ENCODE measurements at regions not wholly inside any gene's neighbourhood (a gene's known extent, or its start where the extent isn't known, plus 50 kb on each side); places are given as distances from the start of the nearest gene placed in this dataset.

DNA sequence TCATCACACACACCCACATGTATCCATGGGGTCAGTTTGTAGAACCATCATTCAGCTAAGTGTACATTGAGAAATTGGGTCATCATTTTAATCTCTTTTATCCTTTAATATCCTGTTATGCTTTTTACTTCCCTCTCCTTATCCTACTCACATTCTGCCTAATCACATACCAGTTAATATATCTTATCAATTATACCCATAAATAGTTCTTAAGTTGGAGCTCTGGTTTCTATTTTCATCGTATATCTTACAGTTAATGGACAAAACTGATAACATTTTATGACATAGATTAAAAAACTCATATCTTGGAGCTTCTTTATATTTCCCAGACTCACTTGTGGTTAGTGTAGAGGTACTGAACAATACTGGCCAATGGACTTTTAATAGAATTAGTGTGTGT lies 729.5 kb upstream of the LCORL start:
- Mint-ChIP-seq H3K4me1 (ENCODE audit: low read depth) (no peaks in the 10 kb centered on the region), H3K36me3 (ENCODE audit: insufficient read depth in 2 of 2) (no peaks in the 10 kb centered on the region), H3K4me3 (no peak overlapping the region), H3K9me3 (peaks cover 3 to 4% of the 10 kb centered on the region in 2 donors), H3K27me3 (ENCODE audit: low read depth) (no peaks in the 10 kb centered on the region), H3K27ac (no peak overlapping the region)
- ATAC-seq (replicated peaks in 1 of 2) = no peak
- no peak for DNase-seq

GRCh38 chr4:18749391-18749790 lies 727.8 kb upstream of the LCORL start:
- H3K4me1 Mint-ChIP-seq (ENCODE audit: low read depth) = no peaks in the 10 kb centered on the region
- ATAC-seq (replicated peaks in 1 of 2) (no peak), DNase-seq (no peak)
- no peaks in the 10 kb centered on the region for H3K27me3 Mint-ChIP-seq (ENCODE audit: low read depth)
- H3K9me3 Mint-ChIP-seq = peaks cover 1 to 4% of the 10 kb centered on the region in 2 donors
- no peak overlapping the region for H3K27ac Mint-ChIP-seq
- no peaks in the 10 kb centered on the region for H3K36me3 Mint-ChIP-seq (ENCODE audit: insufficient read depth in 2 of 2)
- no peak overlapping the region for H3K4me3 Mint-ChIP-seq

DNA sequence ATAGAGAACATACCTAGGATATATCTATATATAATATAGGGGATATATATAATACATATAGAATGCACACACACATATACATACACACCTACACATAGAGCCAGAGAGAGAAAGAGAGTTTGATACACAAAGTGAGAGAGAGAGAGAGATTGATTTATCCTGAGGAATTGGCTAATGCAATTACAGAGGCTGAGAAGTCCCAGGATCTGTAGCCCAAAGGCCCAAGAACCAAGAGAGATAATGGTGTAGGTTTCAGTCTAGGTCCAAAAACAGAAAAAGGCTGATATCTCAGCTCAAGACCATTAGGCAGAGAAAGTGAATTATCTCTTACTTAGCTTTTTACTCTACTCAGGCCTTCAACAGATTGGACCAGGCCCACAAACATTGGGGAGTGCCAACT lies 715.0 kb upstream of the LCORL start:
- Mint-ChIP-seq H3K9me3 (peaks cover 0 to 2% of the 10 kb centered on the region in 2 donors), H3K4me3 (no peak overlapping the region), H3K27ac (no peak overlapping the region), H3K27me3 (ENCODE audit: low read depth) (no peaks in the 10 kb centered on the region), H3K36me3 (ENCODE audit: insufficient read depth in 2 of 2) (peaks cover 0 to 1% of the 10 kb centered on the region in 2 donors), H3K4me1 (ENCODE audit: low read depth) (no peaks in the 10 kb centered on the region)
- ATAC-seq (replicated peaks in 1 of 2) (no peak), DNase-seq (no peak)

- DNase-seq (no peak), ATAC-seq (replicated peaks in 1 of 2) (no peak)
- Mint-ChIP-seq H3K27ac (no peak overlapping the region), H3K4me1 (ENCODE audit: low read depth) (no peaks in the 10 kb centered on the region), H3K36me3 (ENCODE audit: insufficient read depth in 2 of 2) (peaks cover 0 to 1% of the 10 kb centered on the region in 2 donors), H3K4me3 (no peak overlapping the region), H3K9me3 (peaks cover 0 to 2% of the 10 kb centered on the region in 2 donors), H3K27me3 (ENCODE audit: low read depth) (no peaks in the 10 kb centered on the region)
Measured at GRCh38 chr4:18735740-18736268, 714.2 kb upstream of the LCORL start.

DNA sequence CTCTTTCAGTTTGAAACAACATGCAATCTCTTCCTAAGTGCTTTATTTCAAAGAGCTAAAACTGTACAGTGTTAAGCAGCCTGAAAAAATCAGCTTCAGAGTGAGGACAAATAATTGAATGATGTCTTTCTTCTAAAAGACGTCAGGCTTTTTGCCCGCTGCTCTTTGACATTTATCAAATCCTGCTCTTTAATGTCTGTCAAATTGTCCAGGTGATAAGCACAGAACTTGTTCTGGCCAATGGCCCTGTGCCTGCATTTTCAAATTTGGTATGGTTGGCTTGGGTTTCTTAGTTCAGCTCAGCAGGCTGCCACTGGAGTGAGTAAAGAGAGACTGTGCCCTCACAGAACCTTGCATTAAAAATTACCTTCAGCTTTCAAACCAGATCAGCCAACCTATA lies 712.9 kb upstream of the LCORL start:
- DNase-seq (no peak), ATAC-seq (replicated peaks in 1 of 2) (no peak)
- Mint-ChIP-seq H3K9me3 (peaks cover 0 to 2% of the 10 kb centered on the region in 2 donors), H3K27me3 (ENCODE audit: low read depth) (no peaks in the 10 kb centered on the region), H3K4me1 (ENCODE audit: low read depth) (no peaks in the 10 kb centered on the region), H3K4me3 (no peak overlapping the region), H3K36me3 (ENCODE audit: insufficient read depth in 2 of 2) (peaks cover 0 to 1% of the 10 kb centered on the region in 2 donors), H3K27ac (no peak overlapping the region)

DNA sequence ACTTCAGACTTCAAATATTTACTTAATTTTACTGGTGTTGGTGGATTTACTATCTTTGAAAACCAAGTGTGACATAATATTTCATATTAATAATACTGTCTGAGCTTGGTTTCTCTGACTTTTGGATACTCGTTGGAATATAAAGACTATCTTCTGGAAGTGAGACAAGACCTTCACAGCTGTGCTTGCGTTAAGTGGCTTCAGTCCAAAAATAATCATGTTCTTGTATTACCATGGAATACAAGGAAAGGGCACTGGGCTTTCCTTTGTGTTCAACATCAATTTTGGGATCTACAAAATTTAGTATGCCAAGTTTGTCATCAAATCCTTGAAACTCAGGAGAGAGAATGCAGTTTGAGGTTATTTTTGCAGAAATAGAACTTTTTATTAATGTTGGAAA lies 712.4 kb upstream of the LCORL start:
- peaks cover 0 to 4% of the 10 kb centered on the region in 2 donors for H3K9me3 Mint-ChIP-seq
- ATAC-seq (replicated peaks in 1 of 2) (no peak), DNase-seq (no peak)
- peaks cover 0 to 1% of the 10 kb centered on the region in 2 donors for H3K36me3 Mint-ChIP-seq (ENCODE audit: insufficient read depth in 2 of 2)
- no peak overlapping the region for H3K4me3 Mint-ChIP-seq
- no peak overlapping the region for H3K27ac Mint-ChIP-seq
- no peaks in the 10 kb centered on the region for H3K27me3 Mint-ChIP-seq (ENCODE audit: low read depth)
- H3K4me1 Mint-ChIP-seq (ENCODE audit: low read depth) = no peaks in the 10 kb centered on the region

GRCh38 chr4:18722748-18723191 lies 701.2 kb upstream of the LCORL start:
- Mint-ChIP-seq H3K4me1 (ENCODE audit: low read depth) (no peaks in the 10 kb centered on the region), H3K4me3 (no peak overlapping the region), H3K36me3 (ENCODE audit: insufficient read depth in 2 of 2) (no peaks in the 10 kb centered on the region), H3K27me3 (ENCODE audit: low read depth) (no peaks in the 10 kb centered on the region), H3K9me3 (peaks cover 2 to 4% of the 10 kb centered on the region in 2 donors), H3K27ac (no peak overlapping the region)
- DNase-seq = no peak
- no peak for ATAC-seq (replicated peaks in 1 of 2)

DNA sequence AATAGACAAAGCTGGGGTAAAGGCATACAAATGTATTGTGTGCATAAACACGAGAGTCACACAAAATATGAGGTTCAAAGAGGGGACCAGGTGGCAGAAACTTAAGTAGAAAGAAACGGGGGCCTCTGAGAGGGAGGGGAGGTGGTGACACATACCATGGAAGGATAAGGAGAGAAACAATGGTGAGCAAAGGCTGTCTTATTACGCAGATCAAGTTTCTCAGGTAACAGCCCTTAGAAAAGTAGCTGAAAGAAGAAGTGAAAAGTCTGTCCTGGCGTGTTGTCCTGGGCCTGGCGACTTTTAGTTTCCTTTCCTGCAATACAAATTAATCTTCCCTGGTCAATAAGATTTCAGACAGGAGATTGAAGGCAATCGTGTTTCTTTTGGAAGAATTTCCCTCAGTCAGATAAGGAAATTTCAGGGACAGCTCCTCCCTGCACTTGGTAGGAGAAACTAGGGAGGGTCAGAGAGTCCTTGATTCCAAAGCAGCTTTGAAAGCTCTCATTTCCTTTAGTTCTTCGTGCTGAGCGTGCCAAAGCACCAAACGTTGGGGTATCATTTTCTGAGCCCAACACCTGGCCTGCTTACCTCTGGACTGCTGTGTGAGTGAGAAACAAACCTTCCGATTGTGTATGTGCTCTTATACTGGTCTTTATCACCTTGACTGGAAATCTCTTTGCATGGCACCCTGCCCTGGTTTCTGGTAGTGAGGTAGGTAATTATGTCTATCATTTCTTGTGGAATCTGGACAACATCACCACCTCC lies 676.7 kb upstream of the LCORL start:
- H3K36me3 Mint-ChIP-seq (ENCODE audit: insufficient read depth in 2 of 2) = no peaks in the 10 kb centered on the region
- no peaks in the 10 kb centered on the region for H3K9me3 Mint-ChIP-seq
- H3K4me1 Mint-ChIP-seq (ENCODE audit: low read depth) = no peaks in the 10 kb centered on the region
- no peak overlapping the region for H3K4me3 Mint-ChIP-seq
- no peak for DNase-seq
- H3K27me3 Mint-ChIP-seq (ENCODE audit: low read depth) = peaks cover 7% of the 10 kb centered on the region
- H3K27ac Mint-ChIP-seq = no peak overlapping the region
- ATAC-seq (replicated peaks in 1 of 2) = no peak

- Mint-ChIP-seq H3K27ac (no peak overlapping the region), H3K27me3 (ENCODE audit: low read depth) (peaks cover 17% of the 10 kb centered on the region), H3K4me3 (no peak overlapping the region), H3K9me3 (no peaks in the 10 kb centered on the region), H3K36me3 (ENCODE audit: insufficient read depth in 2 of 2) (no peaks in the 10 kb centered on the region), H3K4me1 (ENCODE audit: low read depth) (no peaks in the 10 kb centered on the region)
- ATAC-seq (replicated peaks in 1 of 2) (no peak), DNase-seq (no peak)
Measured at GRCh38 chr4:18695733-18696527, 674.4 kb upstream of the LCORL start.

DNA sequence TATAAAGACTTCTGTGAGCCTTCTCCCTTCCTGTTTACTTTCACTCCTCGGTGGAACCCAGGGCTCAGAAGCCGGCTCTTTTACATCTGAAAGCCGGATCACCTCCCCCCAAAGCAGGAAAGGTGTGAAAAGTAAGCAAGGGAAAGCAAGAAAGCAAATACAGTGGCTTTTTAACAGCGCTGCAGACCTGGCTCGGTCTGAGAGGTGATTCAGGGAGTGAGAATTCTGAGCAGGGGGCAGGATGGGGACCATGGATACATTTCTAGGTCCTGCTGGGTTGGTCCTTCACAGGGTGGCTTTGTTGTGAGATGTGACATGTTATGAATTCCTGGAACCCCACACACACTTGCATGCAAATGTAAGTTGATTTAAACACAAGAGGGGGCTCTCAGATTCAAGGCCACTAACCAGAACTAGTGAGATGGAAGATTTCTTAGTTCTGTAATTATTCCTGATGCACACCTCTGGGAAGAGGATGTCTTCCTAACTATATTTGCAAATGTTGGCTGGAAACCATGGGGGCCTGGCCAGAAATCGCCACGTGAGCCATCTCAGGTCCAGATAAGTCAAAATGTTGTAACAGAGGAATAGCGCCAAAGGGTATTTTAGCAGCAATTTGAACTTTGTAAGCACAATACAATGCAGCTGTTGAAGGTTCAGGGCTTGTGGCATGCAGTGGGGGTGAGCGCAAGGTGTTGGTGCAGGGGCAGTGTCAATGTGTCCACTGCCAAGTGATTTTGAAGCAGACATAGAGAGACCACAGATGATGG lies 670.1 kb upstream of the LCORL start:
- H3K4me1 Mint-ChIP-seq (ENCODE audit: low read depth) = no peaks in the 10 kb centered on the region
- no peak overlapping the region for H3K4me3 Mint-ChIP-seq
- H3K9me3 Mint-ChIP-seq = no peaks in the 10 kb centered on the region
- H3K27ac Mint-ChIP-seq = no peak overlapping the region
- peaks cover 27% of the 10 kb centered on the region for H3K27me3 Mint-ChIP-seq (ENCODE audit: low read depth)
- DNase-seq (no peak), ATAC-seq (replicated peaks in 1 of 2) (no peak)
- H3K36me3 Mint-ChIP-seq (ENCODE audit: insufficient read depth in 2 of 2) = no peaks in the 10 kb centered on the region

GRCh38 chr4:18690291-18690955 lies 668.9 kb upstream of the LCORL start:
- ATAC-seq (replicated peaks in 1 of 2) = no peak
- Mint-ChIP-seq H3K36me3 (ENCODE audit: insufficient read depth in 2 of 2) (no peaks in the 10 kb centered on the region), H3K27me3 (ENCODE audit: low read depth) (peaks cover 27% of the 10 kb centered on the region), H3K9me3 (no peaks in the 10 kb centered on the region), H3K4me1 (ENCODE audit: low read depth) (no peaks in the 10 kb centered on the region), H3K4me3 (no peak overlapping the region), H3K27ac (no peak overlapping the region)
- no peak for DNase-seq

DNA sequence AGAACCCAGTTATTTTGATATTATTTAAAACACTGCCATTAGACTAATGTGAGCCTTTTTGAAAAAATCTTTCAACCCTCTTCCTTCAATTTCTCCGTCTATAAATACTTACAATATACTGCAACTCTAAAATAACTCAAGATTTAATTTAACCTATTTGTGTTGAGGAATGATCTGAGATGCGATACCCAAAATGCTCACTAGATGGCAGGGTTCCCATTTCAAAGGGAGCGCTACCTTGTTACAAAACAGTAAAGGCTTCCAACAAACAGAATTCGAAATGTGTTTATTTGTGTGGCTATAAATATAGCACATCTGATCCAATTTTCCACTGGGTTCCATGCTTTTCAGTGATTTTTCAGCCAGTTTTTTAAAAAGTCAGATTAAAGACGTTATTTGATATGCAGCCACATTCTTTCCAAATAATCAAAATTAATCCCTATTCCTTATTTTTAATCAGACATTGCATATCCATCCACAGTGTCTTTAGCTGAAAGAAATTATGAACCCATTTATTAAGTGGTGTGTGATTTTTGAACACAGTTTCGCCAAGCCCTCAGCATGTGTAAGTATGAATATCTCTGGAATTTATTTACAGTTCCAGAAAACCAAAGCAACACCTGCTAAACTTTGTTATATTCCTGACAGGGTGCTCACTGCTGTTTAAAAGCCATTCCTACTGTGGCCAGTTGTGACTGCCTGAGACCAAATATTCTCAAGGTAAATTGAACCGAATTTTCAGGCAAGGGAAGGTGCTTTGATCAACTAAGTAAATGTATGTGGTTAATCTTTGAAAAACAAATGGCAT lies 668.0 kb upstream of the LCORL start:
- Mint-ChIP-seq H3K4me3 (no peak overlapping the region), H3K36me3 (ENCODE audit: insufficient read depth in 2 of 2) (no peaks in the 10 kb centered on the region), H3K4me1 (ENCODE audit: low read depth) (no peaks in the 10 kb centered on the region), H3K27me3 (ENCODE audit: low read depth) (peaks cover 27% of the 10 kb centered on the region), H3K9me3 (no peaks in the 10 kb centered on the region), H3K27ac (no peak overlapping the region)
- peak; percentile 23 to 40 for DNase-seq
- no peak for ATAC-seq (replicated peaks in 1 of 2)

Data from activated T-cell treated with anti-CD3 and anti-CD28 coated beads, Interleukin-2, amount 50 U/mL, for 72 hours (primary cell).